GM19395 (cell line): ENCODE measurements at regions not wholly inside any gene's neighbourhood (a gene's known extent, or its start where the extent isn't known, plus 50 kb on each side); places are given as distances from the start of the nearest gene placed in this dataset.

ENCODE experiments used
- ATAC-seq: cut with Tn5 transposase; IDR thresholded peaks from one replicate; pipeline ENCODE4 v1.9.1; 2021; ENCODE audit warnings: mild to moderate bottlenecking, moderate library complexity; ENCODE audit not compliant: unreplicated experiment

GRCh38 chr1:240672132-240672811 lies 60.3 kb upstream of the GREM2 start:
- ATAC-seq = no peak

GRCh38 chr1:240667351-240667750 lies 55.4 kb upstream of the GREM2 start:
- no peak for ATAC-seq

GRCh38 chr1:240666568-240667198 lies 54.7 kb upstream of the GREM2 start:
- ATAC-seq = no peak

- no peak for ATAC-seq
Observed at GRCh38 chr1:240663169-240663879, 51.4 kb upstream of the GREM2 start.
